ENCODE measurements at regions not wholly inside any gene's neighbourhood (a gene's known extent, or its start where the extent isn't known, plus 50 kb on each side); places are given as distances from the start of the nearest gene placed in this dataset.
"Not testable (repeated sequence)": the region's sequence is repeated elsewhere in the genome, so short reads cannot be mapped to it uniquely, and the experiment has no call there.

DNA sequence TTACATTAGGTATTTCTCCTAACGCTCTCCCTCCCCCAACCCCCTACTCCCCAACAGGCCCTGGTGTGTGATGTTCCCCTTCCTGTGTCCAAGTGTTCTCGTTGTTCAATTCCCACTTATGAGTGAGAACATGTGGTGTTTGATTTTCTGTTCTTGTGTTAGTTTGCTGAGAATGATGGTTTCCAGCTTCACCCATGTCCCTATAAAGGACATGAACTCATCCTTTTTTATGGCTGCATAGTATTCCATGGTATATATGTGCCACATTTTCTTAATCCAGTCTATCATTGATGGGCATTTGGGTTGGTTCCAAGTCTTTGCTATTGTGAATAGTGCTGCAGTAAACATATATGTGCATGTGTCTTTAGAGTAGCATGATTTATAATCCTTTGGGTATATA lies 162.1 kb upstream of the DLX2 start:
- TF ChIP-seq POLR2A (IDR thresholded peaks at IDR 0.05; ENCODE audit: low read length); GATA1 (IDR thresholded peaks at IDR 0.05; ENCODE audit: low read depth, low read length): not testable (repeated sequence)
